ENCODE measurements at regions not wholly inside any gene's neighbourhood (a gene's known extent, or its start where the extent isn't known, plus 50 kb on each side); places are given as distances from the start of the nearest gene placed in this dataset.

DNA sequence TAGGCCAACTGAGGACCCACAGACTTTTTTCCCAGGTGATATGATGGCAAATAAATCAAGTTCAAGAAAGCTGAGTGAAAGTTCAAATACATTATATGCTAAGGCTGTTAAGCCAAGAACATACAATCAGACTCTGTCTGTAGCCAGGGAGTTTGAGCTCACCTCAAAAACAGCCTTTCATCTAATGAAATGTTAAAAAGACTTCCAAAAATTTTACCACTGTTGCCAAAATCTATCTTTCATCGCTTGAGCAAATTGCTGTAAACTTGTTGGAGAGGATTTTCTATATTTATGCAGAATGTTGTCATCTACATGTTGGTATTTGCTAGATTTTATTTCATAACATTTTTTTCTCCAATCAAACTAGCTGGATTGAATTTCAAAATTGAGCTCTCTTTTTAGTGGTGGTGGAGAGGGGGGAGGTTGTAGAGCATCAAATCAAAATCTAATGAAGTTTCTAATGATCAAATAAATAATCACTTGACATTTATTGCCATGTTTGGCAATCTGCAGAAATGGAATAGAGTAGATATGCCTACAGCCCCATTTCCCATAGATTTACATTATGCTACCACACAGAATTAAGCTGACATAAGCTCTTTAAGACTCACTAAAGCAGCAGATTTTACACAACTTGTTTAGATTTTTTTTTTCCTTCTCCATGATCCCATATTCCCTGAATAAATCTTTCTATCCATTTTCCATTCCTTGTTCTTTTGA lies 828.9 kb upstream of the ZNF608 start:
- Histone ChIP-seq H3K9me3 (0 out of 2 replicates have a peak, but pooled peaks cover 2% of the 10 kb centered on the region), H3K27me3 (replicated peaks; ENCODE audit: control insufficient read depth, insufficient read depth, low read length) (no peaks in the 10 kb centered on the region), H3K36me3 (ENCODE audit: control insufficient read depth, insufficient read depth, low read length) (no peaks in the 10 kb centered on the region), H3K4me1 (peaks cover 7% of the 10 kb centered on the region), H3K4me3 (ENCODE audit: low read depth, low read length) (no peak overlapping the region)
- DNase-seq, result no peak
- no peaks in the 10 kb centered on the region for H3K36me3 Mint-ChIP-seq (ENCODE audit: insufficient read depth, unreplicated experiment)
- TF ChIP-seq, protein P1, sequence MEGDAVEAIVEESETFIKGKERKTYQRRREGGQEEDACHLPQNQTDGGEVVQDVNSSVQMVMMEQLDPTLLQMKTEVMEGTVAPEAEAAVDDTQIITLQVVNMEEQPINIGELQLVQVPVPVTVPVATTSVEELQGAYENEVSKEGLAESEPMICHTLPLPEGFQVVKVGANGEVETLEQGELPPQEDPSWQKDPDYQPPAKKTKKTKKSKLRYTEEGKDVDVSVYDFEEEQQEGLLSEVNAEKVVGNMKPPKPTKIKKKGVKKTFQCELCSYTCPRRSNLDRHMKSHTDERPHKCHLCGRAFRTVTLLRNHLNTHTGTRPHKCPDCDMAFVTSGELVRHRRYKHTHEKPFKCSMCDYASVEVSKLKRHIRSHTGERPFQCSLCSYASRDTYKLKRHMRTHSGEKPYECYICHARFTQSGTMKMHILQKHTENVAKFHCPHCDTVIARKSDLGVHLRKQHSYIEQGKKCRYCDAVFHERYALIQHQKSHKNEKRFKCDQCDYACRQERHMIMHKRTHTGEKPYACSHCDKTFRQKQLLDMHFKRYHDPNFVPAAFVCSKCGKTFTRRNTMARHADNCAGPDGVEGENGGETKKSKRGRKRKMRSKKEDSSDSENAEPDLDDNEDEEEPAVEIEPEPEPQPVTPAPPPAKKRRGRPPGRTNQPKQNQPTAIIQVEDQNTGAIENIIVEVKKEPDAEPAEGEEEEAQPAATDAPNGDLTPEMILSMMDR (IDR thresholded peaks at IDR 0.05; ENCODE audit: insufficient read depth in 1 of 2, low read depth in 1 of 2, low read length in 1 of 2, severe bottlenecking in 1 of 2, unreplicated experiment in 1 of 2), result no peak
- no TSS peak for BruUV-seq (replicated peaks)
- H3K9me3 Mint-ChIP-seq (ENCODE audit: unreplicated experiment), result no peaks in the 10 kb centered on the region
- H3K4me1 Mint-ChIP-seq (ENCODE audit: low read depth, unreplicated experiment), result peaks cover 22% of the 10 kb centered on the region
- H3K27ac Mint-ChIP-seq (ENCODE audit: unreplicated experiment), result peak overlapping the region; percentile 43
- ChIA-PET CTCF (no interaction called here), POLR2A (interaction anchor here (0.6 kb wide), 1 partner anchor 76 kb away, joined by 3 read pairs; no protein-coding TSS in a partner anchor)
- intact Hi-C loops (cut with micrococcal nuclease; ENCODE audit: unreplicated experiment), result no loop called here
- H3K27me3 Mint-ChIP-seq (ENCODE audit: insufficient read depth, unreplicated experiment), result no peaks in the 10 kb centered on the region
- no peak overlapping the region for H3K4me3 Mint-ChIP-seq (ENCODE audit: unreplicated experiment)

GRCh38 chr5:125575891-125576505 lies 829.6 kb upstream of the ZNF608 start:
- Mint-ChIP-seq H3K27ac (ENCODE audit: unreplicated experiment) (peak overlapping the region; percentile 43), H3K27me3 (ENCODE audit: insufficient read depth, unreplicated experiment) (no peaks in the 10 kb centered on the region), H3K36me3 (ENCODE audit: insufficient read depth, unreplicated experiment) (no peaks in the 10 kb centered on the region), H3K4me1 (ENCODE audit: low read depth, unreplicated experiment) (peaks cover 22% of the 10 kb centered on the region), H3K4me3 (ENCODE audit: unreplicated experiment) (no peak overlapping the region), H3K9me3 (ENCODE audit: unreplicated experiment) (no peaks in the 10 kb centered on the region)
- no TSS peak for BruUV-seq (replicated peaks)
- Histone ChIP-seq H3K4me1 (peaks cover 7% of the 10 kb centered on the region), H3K36me3 (ENCODE audit: control insufficient read depth, insufficient read depth, low read length) (no peaks in the 10 kb centered on the region), H3K27me3 (replicated peaks; ENCODE audit: control insufficient read depth, insufficient read depth, low read length) (no peaks in the 10 kb centered on the region), H3K4me3 (ENCODE audit: low read depth, low read length) (no peak overlapping the region), H3K9me3 (0 out of 2 replicates have a peak, but pooled peaks cover 2% of the 10 kb centered on the region)
- TF ChIP-seq, protein P1 (IDR thresholded peaks at IDR 0.05; ENCODE audit: insufficient read depth in 1 of 2, low read depth in 1 of 2, low read length in 1 of 2, severe bottlenecking in 1 of 2, unreplicated experiment in 1 of 2), result no peak
- intact Hi-C loops (cut with micrococcal nuclease; ENCODE audit: unreplicated experiment), result no loop called here
- DNase-seq, result no peak
- CTCF ChIA-PET, result no interaction called here
- POLR2A ChIA-PET, result interaction anchor here (0.6 kb wide), 1 partner anchor 77 kb away, joined by 3 read pairs; no protein-coding TSS in a partner anchor

DNA sequence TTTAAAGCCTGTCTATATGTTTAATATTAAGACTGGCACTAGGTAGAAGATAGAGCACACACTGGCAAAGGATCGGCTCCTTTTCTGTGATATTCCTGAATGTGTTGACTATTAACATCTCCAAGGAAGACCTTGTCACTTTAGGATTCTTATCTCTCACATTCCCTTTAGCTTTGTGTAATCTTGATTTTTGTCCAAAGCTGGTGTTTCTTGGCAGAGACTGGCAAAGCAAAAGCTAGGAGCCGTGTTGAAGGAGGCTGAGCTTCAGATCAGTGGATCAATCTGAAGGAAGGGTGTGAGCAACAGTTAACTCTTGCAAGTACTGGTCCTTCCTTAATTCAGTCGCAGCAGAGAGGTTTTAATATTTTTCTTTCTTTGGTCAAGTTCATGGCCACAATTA lies 830.4 kb upstream of the ZNF608 start:
- peaks cover 22% of the 10 kb centered on the region for H3K4me1 Mint-ChIP-seq (ENCODE audit: low read depth, unreplicated experiment)
- TF ChIP-seq, protein P1 (IDR thresholded peaks at IDR 0.05; ENCODE audit: insufficient read depth in 1 of 2, low read depth in 1 of 2, low read length in 1 of 2, severe bottlenecking in 1 of 2, unreplicated experiment in 1 of 2), result no peak
- DNase-seq, result no peak
- H3K4me3 Mint-ChIP-seq (ENCODE audit: unreplicated experiment), result no peak overlapping the region
- POLR2A ChIA-PET, result no interaction called here
- H3K4me1 ChIP-seq, result peaks cover 7% of the 10 kb centered on the region
- no peaks in the 10 kb centered on the region for H3K9me3 Mint-ChIP-seq (ENCODE audit: unreplicated experiment)
- no peaks in the 10 kb centered on the region for H3K36me3 ChIP-seq (ENCODE audit: control insufficient read depth, insufficient read depth, low read length)
- no peaks in the 10 kb centered on the region for H3K36me3 Mint-ChIP-seq (ENCODE audit: insufficient read depth, unreplicated experiment)
- H3K4me3 ChIP-seq (ENCODE audit: low read depth, low read length), result no peak overlapping the region
- no peaks in the 10 kb centered on the region for H3K27me3 ChIP-seq (replicated peaks; ENCODE audit: control insufficient read depth, insufficient read depth, low read length)
- H3K27me3 Mint-ChIP-seq (ENCODE audit: insufficient read depth, unreplicated experiment), result no peaks in the 10 kb centered on the region
- CTCF ChIA-PET, result no interaction called here
- no TSS peak for BruUV-seq (replicated peaks)
- no peak overlapping the region for H3K27ac Mint-ChIP-seq (ENCODE audit: unreplicated experiment)
- 0 out of 2 replicates have a peak, but pooled peaks cover 2% of the 10 kb centered on the region for H3K9me3 ChIP-seq
- intact Hi-C loops (cut with micrococcal nuclease; ENCODE audit: unreplicated experiment), result no loop called here
